OCI-LY3 (cell line): ENCODE measurements at regions not wholly inside any gene's neighbourhood (a gene's known extent, or its start where the extent isn't known, plus 50 kb on each side); places are given as distances from the start of the nearest gene placed in this dataset.

Experiments
- CTCF ChIP-seq: fragments of 200-600, 300-600 bp; sonication (generic); IDR thresholded peaks from 2 replicates; pipeline ENCODE4 v1.5.1; 2014; ENCODE audit warnings: antibody characterized with exemption, low read length, low read depth
- EZH2phosphoT487 ChIP-seq: fragments of 200-600 bp; shearing (Covaris generic); IDR thresholded peaks from 2 replicates; pipeline ENCODE4 v1.6.1; 2018; ENCODE audit warnings: antibody characterized with exemption, mixed run types, low read depth

GRCh38 chr7:97635622-97636021 lies 96.3 kb upstream of the TAC1 start:
- TF ChIP-seq EZH2phosphoT487, result no peak
- TF ChIP-seq CTCF, result no peak
